Right lobe of liver (tissue), 4 donors: ENCODE measurements at regions not wholly inside any gene's neighbourhood (a gene's known extent, or its start where the extent isn't known, plus 50 kb on each side); places are given as distances from the start of the nearest gene placed in this dataset.

Experiments used
- POLR2A ChIP-seq: fragments of 450-650 bp; IDR thresholded peaks from one replicate; pipeline ENCODE4 v1.6.1; 2017; ENCODE audit warnings: antibody characterized with exemption, mild to moderate bottlenecking
- TF ChIP-seq, protein P1 (sequence below), 4 donors: fragments of 200-600 bp in 3 of 4; fragments of 450-650 bp in 1 of 4; IDR thresholded peaks; one replicate each; pipeline versions ENCODE4 v1.5.1 to v1.8.0; 2016 to 2022; ENCODE audit warnings: antibody characterized with exemption in 4 of 4, mild to moderate bottlenecking in 2 of 4
- donor health status: DM: no; HTN: no; CAD: no.
- donor health status: DM: no; HTN: no; CAD: no.
- donor health status: DM: no; HTN: yes; CAD: no.

DNA sequence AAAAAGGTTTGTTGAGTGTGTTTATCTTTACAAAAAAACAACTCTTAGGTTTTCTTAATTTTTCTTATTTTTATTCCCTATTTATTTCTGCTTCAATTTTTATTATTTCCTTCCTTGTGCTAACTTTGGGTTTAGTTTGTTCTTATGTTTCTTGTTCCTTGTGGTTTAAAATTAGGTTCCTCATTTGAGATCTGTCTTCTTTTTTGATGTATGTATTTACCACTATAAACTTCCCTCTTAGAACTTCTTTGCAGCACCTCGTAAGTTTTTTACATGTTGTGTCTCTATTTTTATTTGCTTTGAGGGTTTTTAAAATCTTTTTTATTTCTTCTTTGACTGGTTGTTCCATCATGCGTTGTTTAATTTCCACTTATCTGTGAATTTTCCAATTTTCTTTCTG, 1217.1 kb upstream of the CELF2 start:
- TF ChIP-seq, protein P1, sequence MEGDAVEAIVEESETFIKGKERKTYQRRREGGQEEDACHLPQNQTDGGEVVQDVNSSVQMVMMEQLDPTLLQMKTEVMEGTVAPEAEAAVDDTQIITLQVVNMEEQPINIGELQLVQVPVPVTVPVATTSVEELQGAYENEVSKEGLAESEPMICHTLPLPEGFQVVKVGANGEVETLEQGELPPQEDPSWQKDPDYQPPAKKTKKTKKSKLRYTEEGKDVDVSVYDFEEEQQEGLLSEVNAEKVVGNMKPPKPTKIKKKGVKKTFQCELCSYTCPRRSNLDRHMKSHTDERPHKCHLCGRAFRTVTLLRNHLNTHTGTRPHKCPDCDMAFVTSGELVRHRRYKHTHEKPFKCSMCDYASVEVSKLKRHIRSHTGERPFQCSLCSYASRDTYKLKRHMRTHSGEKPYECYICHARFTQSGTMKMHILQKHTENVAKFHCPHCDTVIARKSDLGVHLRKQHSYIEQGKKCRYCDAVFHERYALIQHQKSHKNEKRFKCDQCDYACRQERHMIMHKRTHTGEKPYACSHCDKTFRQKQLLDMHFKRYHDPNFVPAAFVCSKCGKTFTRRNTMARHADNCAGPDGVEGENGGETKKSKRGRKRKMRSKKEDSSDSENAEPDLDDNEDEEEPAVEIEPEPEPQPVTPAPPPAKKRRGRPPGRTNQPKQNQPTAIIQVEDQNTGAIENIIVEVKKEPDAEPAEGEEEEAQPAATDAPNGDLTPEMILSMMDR (IDR thresholded peaks at IDR 0.05) = no peak
- no peak for TF ChIP-seq POLR2A
